HG02571 (cell line): ENCODE measurements at regions not wholly inside any gene's neighbourhood (a gene's known extent, or its start where the extent isn't known, plus 50 kb on each side); places are given as distances from the start of the nearest gene placed in this dataset.

Experiments
- ATAC-seq: cut with Tn5 transposase; IDR thresholded peaks from one replicate; pipeline ENCODE4 v1.9.1; 2021; ENCODE audit warnings: mild to moderate bottlenecking, moderate library complexity; ENCODE audit not compliant: unreplicated experiment

DNA sequence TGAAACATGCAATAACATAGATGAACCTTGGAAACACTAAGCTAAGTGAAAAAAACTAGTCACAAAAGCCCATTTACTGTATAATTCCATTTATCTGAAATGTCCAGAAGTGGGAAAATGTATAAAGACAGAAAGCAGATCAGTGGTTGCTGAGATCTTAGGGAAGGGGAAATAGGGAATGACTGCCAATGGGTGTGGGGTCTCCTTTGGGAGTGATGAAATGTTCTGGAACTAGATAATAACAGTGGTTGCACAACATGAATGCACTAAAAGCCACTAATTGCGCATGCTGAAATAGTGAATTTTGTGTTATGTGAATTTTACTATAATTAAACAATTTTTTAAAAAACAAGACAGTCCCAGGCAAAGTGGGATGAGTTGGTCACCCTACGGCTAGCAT is 472.8 kb downstream of the CCDC171 start:
- no peak for ATAC-seq

- ATAC-seq = no peak
These were observed 474.0 kb downstream of the CCDC171 start for GRCh38 chr9:16026886-16027285.

DNA sequence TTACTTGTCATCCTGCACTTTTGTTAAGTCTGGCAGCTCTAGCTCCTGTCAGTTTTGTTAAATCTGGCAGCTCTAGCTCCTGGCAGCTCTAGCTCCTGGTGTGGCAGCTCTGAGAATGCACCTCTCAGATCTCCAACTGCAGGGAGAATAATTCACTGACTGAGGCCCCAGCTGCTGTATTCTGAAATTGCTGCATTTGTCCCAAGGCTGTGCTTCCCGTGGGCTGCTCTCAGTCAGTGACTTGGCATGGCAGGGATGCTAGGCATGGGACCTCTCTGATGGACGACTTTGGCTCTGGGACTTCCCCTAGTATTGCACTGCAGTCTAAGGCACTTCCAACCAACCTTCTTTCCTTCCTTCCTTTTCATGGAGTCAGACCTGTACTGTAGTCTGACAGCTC is 475.7 kb downstream of the CCDC171 start:
- ATAC-seq = no peak

DNA sequence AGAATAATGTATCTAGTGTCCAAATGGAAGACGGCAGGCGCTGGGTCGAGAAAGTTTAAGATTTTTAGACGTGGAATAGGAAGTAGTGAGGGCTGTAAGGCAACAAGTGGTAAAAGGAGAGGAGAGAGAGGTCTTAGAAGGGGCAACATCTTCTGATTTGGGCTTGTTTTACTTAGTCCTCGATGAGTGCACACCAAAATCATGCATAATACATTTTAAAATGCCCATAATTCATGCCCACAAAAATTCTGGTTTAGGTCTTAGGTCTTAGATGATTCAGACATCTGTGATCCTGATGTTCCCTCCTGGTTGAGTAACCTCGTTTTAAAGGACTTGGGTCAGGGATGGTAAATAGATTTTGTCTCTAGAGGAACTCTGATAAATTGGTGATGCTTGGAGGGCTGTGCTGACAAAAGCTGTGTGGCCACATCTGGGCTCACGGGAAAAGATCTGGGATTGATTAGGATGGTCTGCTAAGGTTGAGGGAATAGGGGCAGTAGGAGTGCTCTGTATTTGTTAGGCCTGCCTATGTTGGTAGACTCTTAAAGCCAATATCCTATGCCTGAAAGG is 476.3 kb downstream of the CCDC171 start:
- ATAC-seq = no peak

DNA sequence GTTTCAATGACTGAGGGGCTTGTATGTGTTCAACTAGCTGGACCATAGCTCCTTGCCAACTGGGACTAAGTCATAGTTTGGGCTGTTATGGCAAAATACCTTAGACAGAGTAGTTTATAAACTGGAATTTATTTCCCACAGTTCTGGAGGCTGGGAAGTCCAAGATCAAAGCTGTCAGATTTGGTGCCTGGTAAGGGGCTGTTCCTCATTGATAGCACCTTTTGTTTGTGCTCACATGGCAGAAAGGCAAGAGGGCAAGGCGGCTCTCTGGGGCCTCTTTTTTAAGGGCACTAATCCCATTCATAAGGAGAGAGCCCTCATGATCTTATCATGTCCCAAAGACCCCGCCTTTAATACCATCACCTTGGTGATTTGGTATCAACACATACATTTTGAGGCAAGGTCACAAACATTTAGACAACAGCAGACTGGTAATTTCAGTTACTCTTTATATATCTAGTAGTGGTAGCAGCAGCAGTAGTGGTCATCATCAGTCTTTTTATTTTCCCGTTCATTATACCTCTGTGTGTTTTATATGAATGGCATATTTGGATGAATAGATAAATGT is 477.0 kb downstream of the CCDC171 start:
- no peak for ATAC-seq

DNA sequence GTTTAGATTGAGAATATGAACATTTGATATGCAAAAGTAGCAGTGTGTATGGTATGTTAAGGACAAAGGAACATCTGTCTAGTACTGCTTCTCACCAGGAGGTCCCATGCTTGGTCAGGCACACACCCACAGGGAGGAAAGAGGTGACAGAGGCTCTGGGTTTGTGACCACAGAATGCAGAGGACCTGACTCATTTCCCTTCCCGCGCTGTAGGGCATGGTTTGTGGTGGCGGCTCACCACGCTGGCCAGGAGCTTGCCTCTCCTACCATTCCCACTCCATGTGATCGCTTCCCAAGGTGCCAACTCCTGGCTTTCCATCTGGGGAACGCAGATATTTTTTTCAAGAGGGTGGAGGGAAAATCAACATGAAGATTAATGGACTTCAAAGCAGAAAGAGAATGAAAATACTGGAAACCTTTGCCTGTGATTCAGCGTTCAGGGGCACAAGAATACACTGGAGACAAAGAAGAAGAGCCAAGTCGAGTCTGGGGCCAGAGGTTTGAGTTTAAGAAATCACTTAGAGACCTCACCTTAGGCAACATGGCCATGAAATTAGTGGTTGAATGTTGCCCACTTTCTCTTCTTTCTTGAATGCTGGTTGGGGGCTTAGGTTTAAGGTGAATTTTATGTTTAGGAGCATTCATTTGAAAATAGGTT is 477.8 kb downstream of the CCDC171 start:
- ATAC-seq = peak; percentile 91

- ATAC-seq = no peak
These were observed 478.6 kb downstream of the CCDC171 start for GRCh38 chr9:16031486-16031885.

DNA sequence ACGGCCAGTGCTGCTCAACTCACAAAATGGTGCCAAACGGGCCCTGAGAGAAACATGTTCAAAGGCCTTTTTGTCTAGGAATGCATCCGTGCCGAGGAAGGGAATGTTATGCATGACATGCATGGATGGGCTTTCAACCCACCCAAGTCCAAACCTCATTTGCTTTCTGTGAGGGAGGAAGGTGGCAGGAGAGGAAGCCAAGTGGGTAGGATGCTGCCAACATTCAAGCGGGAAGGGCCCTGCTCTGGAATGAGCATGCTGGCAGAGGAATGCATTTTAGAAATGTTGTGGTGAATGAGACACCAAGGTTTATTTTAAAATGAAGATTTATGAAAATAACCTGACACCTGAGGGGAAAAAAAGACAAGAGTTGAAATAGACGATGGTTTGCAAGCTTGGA is 479.1 kb downstream of the CCDC171 start:
- no peak for ATAC-seq

DNA sequence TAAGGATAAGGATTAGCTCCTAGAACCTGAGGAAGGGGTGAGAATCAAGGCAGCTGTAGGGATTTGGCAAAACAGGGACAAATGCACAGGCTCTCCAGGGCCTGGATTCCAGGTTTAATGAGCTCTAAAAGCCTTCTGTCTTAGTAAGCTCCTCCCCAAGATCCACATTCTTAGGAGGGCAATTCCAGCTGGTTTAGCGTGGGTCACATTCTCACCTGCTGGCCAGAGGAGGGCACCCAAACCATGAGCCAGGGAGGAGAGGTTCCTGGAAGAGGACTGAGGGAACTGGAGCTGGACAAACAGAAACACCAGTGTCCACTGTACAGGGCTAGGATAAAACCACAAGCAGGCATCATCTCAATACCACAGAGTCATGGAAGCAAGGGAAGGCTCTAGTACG is 480.0 kb downstream of the CCDC171 start:
- ATAC-seq = no peak

GRCh38 chr9:16033253-16033652 is 480.4 kb downstream of the CCDC171 start:
- no peak for ATAC-seq

GRCh38 chr9:16033921-16034691 is 481.3 kb downstream of the CCDC171 start:
- ATAC-seq = no peak

- no peak for ATAC-seq
These were observed 486.6 kb downstream of the CCDC171 start for GRCh38 chr9:16039218-16039987.

DNA sequence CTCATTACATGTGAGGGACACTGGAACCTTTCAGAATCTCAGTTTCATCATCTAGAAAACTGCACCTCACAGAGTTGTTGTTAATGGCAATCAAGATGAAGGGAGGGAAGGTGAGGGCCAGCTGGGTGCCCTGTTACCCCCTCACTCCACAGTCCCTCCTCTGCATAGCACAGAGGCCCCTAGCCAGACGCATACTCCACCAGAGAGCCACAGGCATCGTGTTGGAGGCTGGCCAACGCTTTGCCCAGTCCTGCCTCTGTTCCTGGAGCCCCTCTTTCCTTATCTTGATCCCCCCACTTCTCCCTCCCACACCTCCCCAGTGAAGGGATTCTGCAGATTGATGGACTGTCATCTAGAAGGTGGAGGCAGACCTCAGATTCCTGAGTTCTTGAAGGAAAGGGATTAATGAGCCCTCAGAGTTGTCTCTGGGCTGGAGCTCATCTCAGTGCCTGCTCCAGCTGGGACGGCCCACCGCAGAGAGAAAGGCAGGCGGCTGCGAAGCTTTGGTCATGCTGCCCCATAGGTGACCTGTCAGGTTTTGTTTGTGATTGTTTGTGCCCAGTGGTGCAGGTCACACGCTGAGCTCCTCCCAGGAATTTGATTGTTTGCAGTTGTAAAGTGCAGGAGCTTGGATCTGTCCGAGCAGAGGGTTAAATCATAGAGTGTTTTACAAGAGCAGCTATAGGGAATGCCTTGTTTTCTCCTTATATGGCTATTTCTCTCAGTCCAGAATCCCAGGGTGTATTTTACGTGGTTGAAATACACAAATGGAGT is 487.3 kb downstream of the CCDC171 start:
- no peak for ATAC-seq

DNA sequence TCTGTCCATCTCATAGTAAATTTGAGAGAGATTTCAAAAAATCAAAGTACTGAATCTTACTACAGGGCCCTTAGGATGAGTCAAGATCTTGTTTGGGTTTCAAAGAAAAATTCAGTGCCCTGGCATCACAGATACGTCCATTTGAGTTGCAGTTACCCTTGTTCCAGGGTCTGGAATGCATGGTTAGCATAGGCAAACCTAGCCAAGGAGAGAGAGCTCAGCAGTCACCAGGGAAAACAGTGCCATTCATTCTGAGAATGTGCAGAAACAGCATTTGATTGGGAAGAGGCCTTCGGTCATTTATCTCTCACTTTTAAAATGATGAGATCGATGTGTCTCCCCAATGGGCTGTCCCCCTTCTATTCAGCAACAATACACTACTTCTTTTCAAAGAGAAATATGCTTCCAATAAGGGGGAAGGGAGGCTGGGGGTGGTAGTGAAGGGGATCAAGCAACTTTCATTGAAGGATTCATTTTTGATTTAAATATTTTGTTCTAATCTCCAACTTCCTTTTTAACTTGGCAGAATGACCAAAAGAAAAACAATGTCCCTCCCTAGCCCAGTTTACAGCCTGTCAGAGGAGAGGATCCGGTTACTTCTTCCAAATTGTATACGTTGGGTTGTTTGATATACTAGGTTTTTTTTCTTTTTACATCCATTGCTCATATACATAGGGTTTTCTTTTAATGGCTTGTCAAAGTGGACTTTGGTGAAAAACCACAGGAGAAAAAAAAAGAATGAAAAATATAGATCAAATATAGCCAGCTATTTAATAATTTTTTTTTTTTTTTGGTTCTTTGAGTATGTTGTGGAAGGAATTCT is 491.1 kb downstream of the CCDC171 start:
- no peak for ATAC-seq

- ATAC-seq = no peak
These were observed 491.7 kb downstream of the CCDC171 start for GRCh38 chr9:16044579-16044881.

DNA sequence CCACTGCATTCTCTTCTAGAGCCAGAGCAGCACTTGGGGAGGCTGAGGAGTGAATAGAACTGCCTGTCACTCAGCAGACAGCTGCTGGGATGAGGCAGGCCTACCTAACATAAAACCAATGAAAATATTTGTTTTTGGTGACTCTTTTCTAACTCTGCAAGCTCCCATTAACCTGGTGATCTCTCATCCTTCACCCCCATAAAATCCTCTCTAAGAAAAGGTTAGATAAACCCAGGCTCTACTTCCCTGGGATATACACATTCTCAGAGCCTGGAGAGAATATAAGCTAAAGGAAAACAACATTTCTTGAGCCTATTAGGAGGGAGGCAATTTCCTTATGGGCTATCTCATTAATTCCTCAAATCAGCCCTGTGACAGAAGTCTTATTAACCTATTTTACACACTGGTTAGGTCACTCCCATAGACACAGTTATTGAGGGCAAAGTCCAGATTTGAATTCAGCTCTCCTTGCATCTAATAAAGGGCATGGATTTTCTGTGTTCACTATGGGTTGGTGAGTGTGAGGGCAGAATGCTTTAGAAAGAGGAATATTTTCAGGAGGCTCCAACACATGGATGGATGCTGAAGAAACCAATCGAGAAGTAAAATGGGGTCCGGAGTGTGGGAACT is 492.9 kb downstream of the CCDC171 start:
- ATAC-seq = no peak

- ATAC-seq = no peak
These were observed 493.9 kb downstream of the CCDC171 start for GRCh38 chr9:16046713-16047112.

- no peak for ATAC-seq
These were observed 495.3 kb downstream of the CCDC171 start for GRCh38 chr9:16048129-16048528.

DNA sequence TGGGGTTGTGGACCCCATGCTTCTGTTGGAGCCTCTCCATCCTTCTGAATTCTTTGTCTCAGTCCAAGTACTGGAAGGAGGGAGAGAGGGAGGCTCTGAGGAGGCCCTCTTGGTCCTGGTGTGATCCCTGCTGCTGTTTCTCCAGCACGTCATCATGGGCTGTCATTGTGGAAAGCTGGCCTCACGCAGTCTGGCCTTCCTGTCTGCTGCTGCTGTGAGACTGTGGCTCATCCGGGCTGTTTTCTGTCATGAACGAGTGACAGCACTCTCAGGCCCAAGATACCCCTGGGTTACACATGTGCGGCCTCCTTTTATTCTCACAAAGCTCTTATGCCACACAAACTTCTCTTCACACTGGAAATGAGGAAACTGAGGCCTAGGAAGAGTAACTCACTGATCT is 499.3 kb downstream of the CCDC171 start:
- ATAC-seq = no peak
